Lower leg skin (tissue), 3 donors: ENCODE measurements at regions not wholly inside any gene's neighbourhood (a gene's known extent, or its start where the extent isn't known, plus 50 kb on each side); places are given as distances from the start of the nearest gene placed in this dataset.

Experiments
- CTCF ChIP-seq, 3 donors: fragments of 450-650 bp; IDR thresholded peaks; one replicate each; pipeline ENCODE4 v1.5.1; 2016; ENCODE audit warnings: antibody characterized with exemption in 3 of 3, mild to moderate bottlenecking in 3 of 3, moderate library complexity in 2 of 3
- POLR2A ChIP-seq, 2 donors: fragments of 450-650 bp; IDR thresholded peaks; one replicate each; pipeline ENCODE4 v1.6.1; 2016 to 2017; ENCODE audit warnings: antibody characterized with exemption in 2 of 2, mild to moderate bottlenecking in 1 of 2, moderate library complexity in 1 of 2

GRCh38 chr3:110973263-110973895 is 98.2 kb upstream of the NECTIN3 start:
- TF ChIP-seq CTCF (IDR thresholded peaks at IDR 0.05), result no peak
- TF ChIP-seq POLR2A (IDR thresholded peaks at IDR 0.05), result no peak
